ENCODE measurements at regions not wholly inside any gene's neighbourhood (a gene's known extent, or its start where the extent isn't known, plus 50 kb on each side); places are given as distances from the start of the nearest gene placed in this dataset.
"Not testable (repeated sequence)": the region's sequence is repeated elsewhere in the genome, so short reads cannot be mapped to it uniquely, and the experiment has no call there.

- H3K36me3 ChIP-seq (ENCODE audit: control insufficient read depth, low read length): no peaks in the 10 kb centered on the region
- no peaks in the 10 kb centered on the region for H3K27me3 ChIP-seq (ENCODE audit: control insufficient read depth, low read length)
- no peaks in the 10 kb centered on the region for H3K4me1 ChIP-seq (ENCODE audit: control insufficient read depth, low read length)
- no peaks in the 10 kb centered on the region for H3K9me2 ChIP-seq (replicated peaks; ENCODE audit: control insufficient read depth, low read length)
- no peaks in the 10 kb centered on the region for H4K20me1 ChIP-seq (ENCODE audit: control insufficient read depth, insufficient read depth, low read depth, low read length)
- no peak overlapping the region for H3K27ac ChIP-seq (ENCODE audit: low read depth, low read length)
- TF ChIP-seq EZH2phosphoT487 (IDR thresholded peaks at IDR 0.05; ENCODE audit: borderline replicate concordance, low read length) (no peak), CTCF (IDR thresholded peaks at IDR 0.05; ENCODE audit: low read depth, low read length, poor library complexity, severe bottlenecking) (no peak)
- no peaks in the 10 kb centered on the region for H3F3A ChIP-seq (ENCODE audit: control insufficient read depth, insufficient read depth)
- H3K9me3 ChIP-seq (ENCODE audit: control insufficient read depth, insufficient read depth, low read length): no peaks in the 10 kb centered on the region
- no peak overlapping the region for H3K4me2 ChIP-seq (ENCODE audit: low read length)
- H3K79me2 ChIP-seq (ENCODE audit: control insufficient read depth, low read length): no peaks in the 10 kb centered on the region
- H3K4me3 ChIP-seq (ENCODE audit: low read length): no peak overlapping the region
Measured at GRCh38 chr1:5603353-5604104, 388.7 kb downstream of the NPHP4 start.

DNA sequence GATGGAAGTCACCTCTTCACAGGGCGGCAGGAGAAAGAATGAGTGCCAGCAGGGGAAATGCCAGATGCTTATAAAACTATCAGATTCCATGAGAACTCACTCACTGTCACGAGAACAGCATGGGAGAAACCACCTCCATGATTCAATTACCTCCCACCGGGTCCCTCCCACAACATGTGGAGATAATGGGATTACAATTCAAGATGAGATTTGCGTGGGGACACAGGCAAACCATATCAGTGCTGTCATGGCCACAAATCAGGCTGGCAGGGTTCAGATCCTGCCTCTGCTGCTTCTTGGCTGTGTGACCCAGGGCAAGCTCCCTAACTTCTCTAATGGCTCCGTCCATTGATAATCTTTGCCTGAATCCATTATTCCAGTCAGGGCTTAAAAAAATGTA is 389.5 kb downstream of the NPHP4 start:
- H3K4me1 ChIP-seq (ENCODE audit: control insufficient read depth, low read length); H3K4me2 ChIP-seq (ENCODE audit: low read length); H3K27ac ChIP-seq (ENCODE audit: low read depth, low read length); H3K27me3 ChIP-seq (ENCODE audit: control insufficient read depth, low read length); H3K36me3 ChIP-seq (ENCODE audit: control insufficient read depth, low read length); H3K9me3 ChIP-seq (ENCODE audit: control insufficient read depth, insufficient read depth, low read length); H4K20me1 ChIP-seq (ENCODE audit: control insufficient read depth, insufficient read depth, low read depth, low read length); H3F3A ChIP-seq (ENCODE audit: control insufficient read depth, insufficient read depth); H3K4me3 ChIP-seq (ENCODE audit: low read length); H3K9me2 ChIP-seq (replicated peaks; ENCODE audit: control insufficient read depth, low read length); H3K79me2 ChIP-seq (ENCODE audit: control insufficient read depth, low read length): not testable (repeated sequence)

GRCh38 chr1:5601516-5601915 is 390.7 kb downstream of the NPHP4 start:
- no peaks in the 10 kb centered on the region for H4K20me1 ChIP-seq (ENCODE audit: control insufficient read depth, insufficient read depth, low read depth, low read length)
- no peak for TF ChIP-seq EZH2phosphoT487 (IDR thresholded peaks at IDR 0.05; ENCODE audit: borderline replicate concordance, low read length)
- TF ChIP-seq CTCF (IDR thresholded peaks at IDR 0.05; ENCODE audit: low read depth, low read length, poor library complexity, severe bottlenecking): no peak
- no peaks in the 10 kb centered on the region for H3K36me3 ChIP-seq (ENCODE audit: control insufficient read depth, low read length)
- H3K9me2 ChIP-seq (replicated peaks; ENCODE audit: control insufficient read depth, low read length): no peaks in the 10 kb centered on the region
- H3K4me2 ChIP-seq (ENCODE audit: low read length): no peak overlapping the region
- H3K4me3 ChIP-seq (ENCODE audit: low read length): no peak overlapping the region
- no peak overlapping the region for H3K27ac ChIP-seq (ENCODE audit: low read depth, low read length)
- no peaks in the 10 kb centered on the region for H3F3A ChIP-seq (ENCODE audit: control insufficient read depth, insufficient read depth)
- H3K79me2 ChIP-seq (ENCODE audit: control insufficient read depth, low read length): no peaks in the 10 kb centered on the region
- H3K9me3 ChIP-seq (ENCODE audit: control insufficient read depth, insufficient read depth, low read length): no peaks in the 10 kb centered on the region
- no peaks in the 10 kb centered on the region for H3K27me3 ChIP-seq (ENCODE audit: control insufficient read depth, low read length)
- no peaks in the 10 kb centered on the region for H3K4me1 ChIP-seq (ENCODE audit: control insufficient read depth, low read length)

GRCh38 chr1:5599541-5599940 is 392.7 kb downstream of the NPHP4 start:
- H3K4me1 ChIP-seq (ENCODE audit: control insufficient read depth, low read length): no peaks in the 10 kb centered on the region
- no peaks in the 10 kb centered on the region for H3K79me2 ChIP-seq (ENCODE audit: control insufficient read depth, low read length)
- H3K27me3 ChIP-seq (ENCODE audit: control insufficient read depth, low read length): no peaks in the 10 kb centered on the region
- H3K4me3 ChIP-seq (ENCODE audit: low read length): no peak overlapping the region
- H3K4me2 ChIP-seq (ENCODE audit: low read length): no peak overlapping the region
- H3K9me2 ChIP-seq (replicated peaks; ENCODE audit: control insufficient read depth, low read length): no peaks in the 10 kb centered on the region
- no peaks in the 10 kb centered on the region for H3F3A ChIP-seq (ENCODE audit: control insufficient read depth, insufficient read depth)
- H4K20me1 ChIP-seq (ENCODE audit: control insufficient read depth, insufficient read depth, low read depth, low read length): no peaks in the 10 kb centered on the region
- H3K27ac ChIP-seq (ENCODE audit: low read depth, low read length): no peak overlapping the region
- no peaks in the 10 kb centered on the region for H3K36me3 ChIP-seq (ENCODE audit: control insufficient read depth, low read length)
- H3K9me3 ChIP-seq (ENCODE audit: control insufficient read depth, insufficient read depth, low read length): no peaks in the 10 kb centered on the region
- TF ChIP-seq EZH2phosphoT487 (IDR thresholded peaks at IDR 0.05; ENCODE audit: borderline replicate concordance, low read length) (no peak), CTCF (IDR thresholded peaks at IDR 0.05; ENCODE audit: low read depth, low read length, poor library complexity, severe bottlenecking) (no peak)

Data from DOHH2 (cell line).